HG03521 (cell line): ENCODE measurements at regions not wholly inside any gene's neighbourhood (a gene's known extent, or its start where the extent isn't known, plus 50 kb on each side); places are given as distances from the start of the nearest gene placed in this dataset.
"Not testable (repeated sequence)": the region's sequence is repeated elsewhere in the genome, so short reads cannot be mapped to it uniquely, and the experiment has no call there.

Source experiments
- ATAC-seq: cut with Tn5 transposase; IDR thresholded peaks from one replicate; pipeline ENCODE4 v1.9.1; 2021; ENCODE audit warnings: mild to moderate bottlenecking, moderate library complexity; ENCODE audit not compliant: unreplicated experiment

DNA sequence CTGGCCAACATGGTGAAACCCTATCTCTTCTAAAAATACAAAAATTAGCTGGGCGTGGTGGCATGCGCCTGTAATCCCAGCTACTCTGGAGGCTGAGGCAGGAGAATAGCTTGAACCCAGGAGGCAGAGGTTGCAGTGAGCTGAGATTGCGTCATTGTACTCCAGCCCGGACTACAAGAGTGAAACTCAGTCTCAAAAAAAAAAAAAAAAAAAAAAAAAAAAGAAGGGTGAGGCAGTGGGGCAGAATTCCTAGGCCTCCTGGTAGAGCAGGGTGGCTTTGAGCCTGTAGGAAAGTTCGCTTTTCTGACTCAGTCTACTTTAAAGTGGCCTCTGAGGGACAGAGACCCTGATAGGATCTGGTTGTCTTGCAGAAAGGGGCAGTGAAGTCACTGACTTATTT lies 60.8 kb upstream of the GTF3A start:
- not testable (repeated sequence) for ATAC-seq

DNA sequence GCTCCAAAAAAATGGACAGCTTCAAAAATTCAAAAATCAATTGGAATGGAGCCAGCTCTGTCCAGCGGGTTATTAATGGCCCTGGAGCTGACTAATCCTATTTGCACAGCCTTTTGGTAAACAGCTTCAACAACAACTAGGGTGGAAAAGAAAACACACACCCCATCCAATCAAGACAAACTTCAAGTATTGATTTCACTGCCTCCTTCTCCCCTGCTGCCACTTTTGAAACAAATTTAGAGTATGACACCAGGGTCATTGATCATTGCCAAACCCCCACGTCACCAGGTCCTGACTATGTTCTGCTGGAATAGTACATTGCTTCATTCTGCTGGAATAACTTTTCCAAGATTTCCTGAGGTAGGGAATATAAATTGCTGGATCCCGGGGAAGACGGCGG lies 56.8 kb upstream of the GTF3A start:
- no peak for ATAC-seq

DNA sequence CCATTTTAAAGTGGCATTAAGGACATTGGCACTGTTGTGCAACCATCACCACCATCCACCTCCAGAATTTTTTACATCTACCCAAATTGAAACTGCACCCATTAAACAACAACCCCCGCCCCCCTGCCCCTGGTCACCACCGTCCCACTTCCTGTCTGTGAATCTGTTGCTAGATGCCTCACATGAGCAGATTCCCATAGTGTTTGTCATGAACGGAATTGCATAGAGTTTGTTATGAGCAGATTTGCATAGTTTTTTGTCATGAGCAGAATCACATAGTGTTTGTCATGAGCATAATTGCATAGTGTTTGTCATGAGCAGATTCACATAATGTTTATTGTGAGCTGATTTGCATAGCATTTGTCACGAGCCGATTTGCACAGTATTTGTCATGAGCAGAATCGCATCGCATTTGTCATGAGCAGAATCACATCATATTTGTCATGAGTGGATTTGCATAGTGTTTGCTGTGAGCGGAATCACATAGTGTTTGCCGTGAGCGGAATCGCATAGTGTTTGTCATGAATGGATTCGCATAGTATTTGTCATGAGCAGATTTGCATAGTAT lies 54.0 kb upstream of the GTF3A start:
- no peak for ATAC-seq

DNA sequence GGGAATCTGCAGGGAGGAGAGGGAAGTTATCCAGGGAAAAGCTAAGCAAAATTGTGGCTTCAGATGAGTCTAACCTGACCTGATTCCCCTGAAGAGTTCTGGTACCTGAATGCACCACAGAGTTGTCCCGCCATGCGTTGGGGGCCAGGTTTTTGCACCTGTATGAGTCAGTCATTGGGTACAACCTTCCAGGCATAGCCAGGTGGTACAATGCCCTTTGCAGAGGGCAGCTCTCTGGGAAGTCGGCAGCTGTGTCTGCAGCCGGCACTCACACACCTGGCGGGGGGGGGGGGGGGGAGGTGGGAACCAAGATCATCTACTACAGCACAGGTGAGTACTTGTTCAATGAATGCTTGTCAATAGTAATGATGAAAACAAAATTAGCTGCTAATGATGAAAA lies 52.5 kb upstream of the GTF3A start:
- no peak for ATAC-seq

DNA sequence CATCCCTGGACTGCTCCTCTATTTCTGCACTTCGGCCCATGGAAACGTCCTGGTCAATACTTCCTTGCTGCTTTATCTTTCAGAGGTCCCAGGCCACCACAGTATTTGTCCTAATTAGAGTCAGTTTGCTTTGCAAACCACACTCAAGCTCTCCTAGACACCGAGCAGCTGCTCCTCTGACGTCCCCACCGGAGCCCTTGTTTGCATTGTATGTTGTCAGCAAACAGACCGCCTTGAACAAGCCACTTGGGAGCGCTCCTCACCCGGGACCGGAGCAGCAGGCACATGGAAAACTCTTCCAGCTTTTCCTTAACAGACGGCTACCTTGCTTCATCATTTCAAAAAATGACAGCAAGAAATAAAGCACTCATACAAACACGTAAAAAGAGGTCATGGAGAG lies 51.5 kb upstream of the GTF3A start:
- no peak for ATAC-seq

DNA sequence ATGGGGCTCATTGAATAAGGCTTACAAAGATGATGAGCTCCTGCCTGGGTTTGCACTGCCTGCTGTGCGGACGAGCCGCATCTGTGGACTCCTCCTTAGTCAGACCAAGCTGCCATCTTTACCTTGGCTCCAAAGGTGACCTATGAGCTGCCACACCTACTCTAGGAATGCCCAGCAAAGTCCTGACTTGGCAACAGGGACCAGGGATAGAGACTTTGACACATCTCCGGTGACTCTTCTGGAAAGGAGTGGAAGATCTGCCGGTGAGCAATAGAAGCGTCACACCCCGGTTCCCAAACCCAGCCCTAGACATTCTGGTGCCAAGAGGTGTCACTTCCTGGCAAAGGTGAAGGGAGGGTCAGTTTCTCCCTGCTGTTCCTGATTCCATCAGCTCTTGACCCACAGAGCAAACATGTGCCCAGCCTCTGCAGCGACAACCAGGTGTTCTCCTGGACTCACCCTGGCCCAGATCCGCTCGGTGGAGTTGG lies 50.2 kb upstream of the GTF3A start:
- no peak for ATAC-seq
